ENCODE measurements at regions not wholly inside any gene's neighbourhood (a gene's known extent, or its start where the extent isn't known, plus 50 kb on each side); places are given as distances from the start of the nearest gene placed in this dataset.
"Not testable (repeated sequence)": the region's sequence is repeated elsewhere in the genome, so short reads cannot be mapped to it uniquely, and the experiment has no call there.

DNA sequence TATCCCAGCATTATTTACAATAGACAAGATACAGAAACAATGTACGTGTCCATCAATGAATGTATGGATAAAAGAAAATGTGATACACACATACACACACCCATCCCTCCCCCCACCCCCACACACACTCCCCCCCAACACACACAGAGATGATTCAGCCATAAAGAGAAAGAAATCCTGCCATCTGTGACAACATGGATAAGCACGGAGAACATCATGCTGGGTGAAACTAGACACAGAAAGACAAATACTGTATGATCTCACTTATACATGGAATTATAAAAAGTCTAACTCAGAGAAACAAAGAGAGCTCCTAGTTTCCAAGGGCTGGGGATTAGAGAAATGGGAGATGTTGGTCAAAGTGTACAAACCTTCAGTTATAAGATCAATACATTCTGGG, 104.8 kb upstream of the LY86 start:
- DNase-seq: no peak

DNA sequence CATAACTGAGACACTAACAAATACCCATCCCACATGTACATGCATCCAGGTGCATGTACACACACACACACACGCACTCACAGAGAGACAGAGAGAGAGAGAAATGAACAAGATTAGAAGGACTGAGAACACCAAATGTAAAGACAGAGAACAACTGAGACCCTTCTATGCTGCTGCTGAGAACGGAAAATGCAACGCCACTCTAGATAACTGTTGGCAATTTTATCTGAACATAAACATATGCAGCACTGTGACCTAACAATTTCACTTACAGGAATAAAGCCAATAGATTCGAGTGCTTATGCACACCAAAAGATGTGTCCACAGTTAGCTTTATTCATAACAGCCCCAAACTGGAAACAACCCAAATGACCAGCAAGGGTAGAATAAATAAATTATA, 103.8 kb upstream of the LY86 start:
- DNase-seq: no peak

DNA sequence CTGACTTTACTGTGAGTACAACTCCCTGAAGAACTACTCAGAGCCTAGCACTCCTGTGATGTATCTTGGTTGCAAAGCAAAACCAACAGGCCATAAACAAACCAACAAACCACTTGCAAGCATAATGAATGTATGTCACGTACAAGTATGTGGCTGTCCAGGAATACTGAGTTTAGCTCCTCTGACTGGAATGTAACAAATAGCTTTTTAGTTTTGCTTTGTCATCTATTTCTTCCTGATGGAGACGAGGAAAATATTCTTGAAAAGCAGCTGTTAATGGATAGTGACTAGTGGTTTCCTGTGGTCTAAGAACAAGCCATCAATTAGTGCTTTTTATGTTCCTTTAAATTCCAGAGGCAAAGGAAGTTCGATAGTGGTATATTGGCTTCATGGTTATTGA, 101.9 kb upstream of the LY86 start:
- DNase-seq: no peak

DNA sequence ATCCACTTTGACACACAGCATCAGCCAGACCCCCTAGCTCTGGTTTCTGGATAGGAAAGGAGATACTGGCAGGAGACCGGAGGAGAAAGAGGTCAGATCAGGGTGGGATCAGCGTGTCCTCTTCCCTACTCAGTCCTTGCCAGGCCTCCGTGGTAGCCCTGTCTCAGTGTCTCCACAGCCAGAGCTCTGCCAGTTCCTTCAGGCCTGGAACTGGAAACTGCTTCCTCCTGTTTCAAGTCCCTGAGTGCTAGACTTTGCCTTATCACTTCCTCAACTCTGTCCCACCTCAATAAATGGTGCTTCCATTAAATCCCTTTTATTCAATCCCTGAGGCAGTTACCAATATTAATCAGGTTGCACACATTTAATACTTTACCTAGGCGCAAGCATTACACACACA, 96.8 kb upstream of the LY86 start:
- no peak for DNase-seq

DNA sequence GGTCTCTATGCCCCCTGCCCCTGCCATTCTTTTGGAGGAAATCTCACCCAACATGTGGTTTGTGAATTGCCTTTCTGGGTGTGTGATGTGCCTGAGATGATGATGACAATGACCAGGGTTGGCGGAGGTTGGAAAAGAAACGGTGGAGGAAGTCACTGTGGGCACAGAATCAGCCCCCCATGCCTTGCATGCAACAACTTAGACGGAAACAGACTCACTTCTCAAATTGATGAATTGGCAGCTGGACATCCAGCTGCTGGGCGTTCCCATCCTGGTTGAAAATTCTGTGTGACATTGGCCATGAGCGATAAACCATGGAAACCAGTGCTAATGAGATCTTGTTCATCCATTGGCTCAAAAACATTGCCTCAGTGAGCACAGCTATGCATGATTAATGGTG, 95.8 kb upstream of the LY86 start:
- DNase-seq: no peak

DNA sequence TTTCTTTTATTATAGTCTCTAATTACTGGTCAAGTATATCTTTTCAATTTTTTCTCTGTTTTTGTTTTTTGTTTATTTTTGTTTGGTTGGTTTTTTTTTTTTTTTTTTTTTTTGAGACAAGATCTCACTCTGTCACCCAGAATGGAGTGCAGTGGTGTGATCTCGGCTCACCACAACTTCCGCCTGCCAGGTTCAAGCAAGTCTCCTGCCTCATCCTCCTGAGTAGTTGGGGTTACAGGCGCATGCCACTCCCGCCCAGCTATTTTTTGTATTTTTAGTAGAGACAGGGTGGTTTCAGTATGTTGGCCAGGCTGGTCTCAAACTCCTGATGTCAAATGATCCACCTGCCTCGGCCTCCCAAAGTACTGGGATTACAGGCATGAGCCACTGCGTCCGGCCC, 94.4 kb upstream of the LY86 start:
- DNase-seq: not testable (repeated sequence)

DNA sequence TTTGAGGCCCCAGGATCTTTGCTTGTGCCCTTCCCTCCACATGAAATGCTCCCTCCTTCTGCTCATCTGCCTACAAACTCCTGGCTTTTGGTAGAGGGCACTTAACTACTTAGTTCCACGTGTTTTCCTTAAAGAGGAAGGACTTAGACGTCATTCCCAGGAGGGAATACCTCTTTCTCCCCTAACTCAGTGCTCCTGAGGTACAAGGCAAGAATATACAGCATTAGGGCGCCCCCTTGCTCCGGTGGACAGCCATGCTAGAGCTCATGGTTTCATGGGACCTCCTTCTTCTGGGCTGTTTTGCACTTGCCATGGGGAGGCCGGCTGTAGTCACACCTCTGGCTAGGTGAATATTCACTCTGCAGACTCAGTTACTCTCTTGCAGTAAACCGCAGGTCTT, 93.8 kb upstream of the LY86 start:
- no peak for DNase-seq

DNA sequence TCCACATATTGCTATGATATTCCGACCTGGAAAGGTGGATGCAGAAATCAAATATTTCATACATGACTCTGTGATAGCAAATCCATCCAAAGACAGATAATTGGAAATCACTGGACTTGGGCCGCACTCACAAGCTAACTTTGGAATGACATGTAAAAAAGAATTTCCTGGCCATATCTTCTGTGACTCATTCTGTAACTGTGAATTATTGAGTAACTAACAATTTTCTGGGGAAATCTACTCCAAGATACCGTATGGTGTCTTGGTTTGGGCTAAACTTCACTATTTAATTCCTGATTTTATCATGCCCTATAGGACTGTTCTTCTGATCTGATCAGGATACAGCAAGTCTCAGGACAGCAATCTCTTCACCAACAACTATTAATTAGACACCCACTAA, 92.7 kb upstream of the LY86 start:
- DNase-seq: no peak

DNA sequence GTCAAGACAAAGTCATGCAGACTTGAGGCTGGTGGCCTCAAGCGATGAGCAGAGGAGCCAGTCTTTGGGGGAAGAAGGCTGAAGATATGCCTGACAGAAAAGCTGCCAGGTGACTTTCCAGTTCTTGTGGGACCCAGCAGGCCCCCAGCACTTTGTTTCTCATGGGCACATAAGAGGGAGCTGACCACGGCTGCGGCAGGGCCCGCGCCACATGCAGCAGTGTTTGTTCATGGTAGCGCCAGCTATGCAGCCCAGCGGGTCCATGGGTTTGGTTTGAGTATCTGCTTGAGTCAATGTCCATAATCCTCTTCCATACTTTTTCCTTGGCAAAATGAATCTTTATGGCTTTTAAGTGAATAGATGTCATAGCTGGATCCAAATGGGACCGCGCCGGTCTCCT, 91.0 kb upstream of the LY86 start:
- no peak for DNase-seq

DNA sequence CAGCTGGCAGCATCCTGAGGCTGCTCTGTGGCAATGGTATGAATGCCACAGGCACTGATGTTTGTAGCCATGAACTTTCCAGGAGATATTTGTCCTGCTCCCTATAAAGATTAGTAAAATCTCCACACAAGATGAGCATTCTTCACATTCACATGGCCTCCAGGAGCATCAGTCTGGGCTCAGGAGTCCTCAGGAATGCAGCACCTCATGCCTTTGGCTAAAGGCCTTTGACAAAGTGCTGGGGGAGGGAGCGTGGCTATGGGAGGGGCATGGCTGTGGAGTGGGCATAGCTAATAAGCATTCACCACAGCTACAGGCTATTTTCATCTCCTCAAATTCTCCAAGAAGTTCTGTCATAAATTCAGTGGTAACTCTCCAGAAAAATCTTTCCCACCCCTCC, 90.5 kb upstream of the LY86 start:
- DNase-seq: no peak

DNA sequence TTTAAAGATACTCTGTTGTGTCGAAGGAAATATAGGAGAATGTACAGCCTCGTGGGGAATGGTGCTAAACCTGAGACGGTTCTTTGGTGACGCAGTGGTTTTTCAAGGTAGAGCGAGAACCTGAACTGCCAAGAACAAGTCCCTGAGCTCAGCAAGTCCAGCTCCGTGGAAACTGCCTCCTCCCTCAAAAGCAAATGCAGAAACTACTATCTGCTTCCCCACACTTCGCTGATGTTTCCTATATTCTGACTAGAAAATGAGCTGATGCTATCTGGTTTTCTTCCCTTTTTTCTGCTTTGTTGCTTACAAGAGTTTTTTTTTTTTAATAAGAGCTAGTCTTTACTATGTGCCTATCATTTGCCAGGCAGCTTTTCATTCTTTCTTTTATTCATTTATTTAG, 85.3 kb upstream of the LY86 start:
- no peak for DNase-seq

DNA sequence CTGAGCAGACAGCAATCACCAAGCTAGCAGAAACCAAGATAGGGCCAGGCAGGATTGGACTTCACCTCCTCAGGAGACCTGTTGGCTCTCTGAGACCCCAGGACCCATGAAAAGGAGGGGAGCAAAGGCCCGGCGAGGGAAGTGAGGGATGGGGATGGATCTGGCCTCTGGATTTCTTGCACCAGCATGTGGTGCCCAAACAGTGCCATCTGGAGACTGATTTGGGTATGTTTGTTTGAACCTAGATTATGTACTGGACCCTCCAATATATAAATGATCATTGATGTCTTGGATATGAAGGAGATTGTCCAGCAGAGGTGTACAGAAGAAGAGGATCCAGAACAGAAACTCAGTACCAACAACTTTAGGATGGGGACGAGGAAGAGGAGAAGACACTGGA, 83.4 kb upstream of the LY86 start:
- no peak for DNase-seq

DNA sequence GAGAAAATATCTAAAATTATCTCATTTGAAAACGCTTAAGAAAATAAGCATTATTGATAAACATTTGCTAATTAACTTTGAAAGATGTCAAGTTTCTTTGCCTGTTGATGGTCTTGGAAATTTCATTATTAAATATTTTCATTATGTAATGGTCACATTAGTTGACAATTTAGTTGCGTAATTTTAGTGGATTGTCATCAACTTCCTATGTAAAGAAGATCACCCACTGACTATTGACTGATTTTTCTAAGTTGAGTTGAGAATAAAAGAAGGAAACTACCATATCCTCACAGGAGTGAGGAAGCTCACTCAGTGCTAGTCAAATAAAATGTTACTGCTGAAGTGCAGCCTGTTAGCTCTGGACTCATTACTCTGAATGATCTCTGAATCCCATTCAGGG, 79.9 kb upstream of the LY86 start:
- no peak for DNase-seq

DNA sequence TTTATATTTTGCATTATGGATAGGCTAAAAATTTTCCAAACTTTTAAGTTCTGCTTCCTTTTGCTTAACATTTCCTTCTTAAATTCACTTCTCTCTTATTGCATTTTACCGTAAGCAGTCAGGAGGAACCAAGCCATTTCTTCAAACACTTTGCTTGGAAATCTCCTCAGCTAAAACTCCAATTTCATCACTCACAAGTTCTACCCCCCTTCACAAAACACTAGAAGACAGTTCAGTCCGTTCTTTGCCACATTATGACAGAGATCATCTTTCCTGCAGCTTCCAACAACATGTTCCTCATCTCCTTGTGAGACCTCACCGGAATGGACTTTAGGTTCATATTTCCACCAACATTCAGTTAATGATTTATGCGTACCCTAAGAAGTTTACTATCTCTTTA, 79.2 kb upstream of the LY86 start:
- no peak for DNase-seq

DNA sequence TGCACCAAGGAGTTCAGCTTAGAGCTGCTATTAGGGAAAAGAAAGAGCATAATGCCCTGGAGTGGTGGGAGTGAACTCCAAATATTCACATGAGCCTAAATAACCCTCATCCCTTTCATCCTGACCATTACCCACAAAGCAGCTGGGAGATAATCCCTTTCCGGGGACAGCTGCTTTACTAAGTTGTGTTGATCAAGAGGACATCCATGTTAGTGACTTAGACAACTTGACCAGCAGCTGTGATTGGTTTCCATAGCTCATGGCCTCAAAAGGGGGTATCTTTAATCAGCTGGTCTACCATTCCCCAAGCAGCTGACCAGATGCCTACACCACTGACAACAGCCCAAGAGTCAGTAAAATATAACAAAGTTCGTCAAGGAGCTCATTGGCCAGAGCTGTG, 75.8 kb upstream of the LY86 start:
- no peak for DNase-seq

DNA sequence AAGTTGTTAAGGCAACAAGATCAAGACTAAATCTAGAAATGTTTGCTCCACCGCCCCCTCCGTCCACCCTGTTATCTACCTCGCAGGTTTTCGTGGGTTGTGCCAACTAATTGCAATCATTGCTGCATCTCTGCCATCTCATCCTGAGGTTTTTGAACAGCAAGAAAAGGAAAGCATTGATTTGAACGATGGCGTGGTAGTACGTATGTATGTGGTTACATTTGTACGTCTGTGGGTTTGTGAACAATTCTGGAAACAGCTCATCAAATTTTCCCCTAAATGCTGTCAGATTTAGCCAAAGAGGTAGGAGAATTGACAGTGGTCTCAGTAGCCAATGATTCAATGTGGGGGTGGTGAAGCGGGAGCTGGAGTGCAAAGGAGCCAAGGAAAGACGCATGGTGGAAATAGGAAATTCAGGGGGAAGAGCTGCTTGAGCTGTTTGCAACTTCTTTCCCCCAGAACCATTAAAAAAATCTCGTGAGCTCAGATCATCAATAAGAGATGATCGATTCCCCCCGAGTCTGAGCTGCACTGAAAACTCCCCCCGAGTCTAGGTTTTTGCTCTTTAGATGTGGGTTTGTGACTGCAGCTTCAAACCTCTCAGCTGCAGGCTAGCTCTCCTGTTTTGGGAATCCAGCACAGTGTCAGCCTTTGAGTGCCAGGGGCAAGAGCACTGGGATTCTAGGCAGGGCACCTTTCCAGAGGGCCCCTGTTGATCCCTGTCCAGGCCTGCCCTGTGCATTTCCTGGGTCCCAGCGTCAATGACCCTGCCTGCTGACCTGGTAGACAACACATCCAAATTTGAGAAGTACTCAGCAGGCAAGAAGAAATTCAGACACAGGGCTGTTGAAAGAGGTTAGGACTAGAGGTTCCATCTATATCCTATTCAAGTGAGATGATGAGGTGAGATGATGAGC, 72.6 kb upstream of the LY86 start:
- no peak for DNase-seq

DNA sequence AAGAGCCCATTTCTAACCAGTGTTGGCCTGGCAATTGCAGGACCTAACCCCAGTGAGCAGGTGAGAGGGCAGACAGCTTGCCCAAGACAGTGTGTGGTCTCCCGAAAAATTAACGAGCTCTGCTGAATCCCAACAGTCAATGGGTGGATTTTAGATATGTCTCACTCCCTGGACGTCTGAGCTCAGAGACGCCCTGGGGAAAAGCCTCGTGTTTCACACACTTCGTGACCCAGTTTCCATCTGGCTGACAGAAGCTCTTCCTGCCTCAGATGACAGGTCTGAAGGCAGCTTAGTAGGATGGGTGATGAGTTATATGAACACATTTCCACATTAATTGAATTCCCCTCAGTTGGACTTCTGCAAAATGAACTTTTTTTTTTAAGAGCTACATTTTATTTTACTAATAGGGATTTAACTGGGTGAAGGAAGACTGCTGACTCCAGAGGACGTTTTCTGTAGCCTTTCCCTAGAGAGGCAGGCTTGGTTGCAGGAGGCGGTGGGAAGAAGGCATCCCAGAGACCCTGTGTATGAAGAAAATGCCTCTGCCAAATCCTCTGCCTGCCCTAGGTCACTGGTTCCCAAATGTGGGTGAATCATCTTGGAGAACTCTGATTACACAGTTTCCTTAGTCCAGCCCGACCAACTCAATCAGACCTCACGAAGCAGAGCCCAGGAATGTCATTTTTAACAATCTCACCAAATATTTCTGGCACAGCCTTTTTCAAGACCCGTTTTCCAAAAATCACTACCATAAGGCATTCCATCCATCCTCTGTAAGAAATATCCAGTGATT, 71.7 kb upstream of the LY86 start:
- no peak for DNase-seq

DNA sequence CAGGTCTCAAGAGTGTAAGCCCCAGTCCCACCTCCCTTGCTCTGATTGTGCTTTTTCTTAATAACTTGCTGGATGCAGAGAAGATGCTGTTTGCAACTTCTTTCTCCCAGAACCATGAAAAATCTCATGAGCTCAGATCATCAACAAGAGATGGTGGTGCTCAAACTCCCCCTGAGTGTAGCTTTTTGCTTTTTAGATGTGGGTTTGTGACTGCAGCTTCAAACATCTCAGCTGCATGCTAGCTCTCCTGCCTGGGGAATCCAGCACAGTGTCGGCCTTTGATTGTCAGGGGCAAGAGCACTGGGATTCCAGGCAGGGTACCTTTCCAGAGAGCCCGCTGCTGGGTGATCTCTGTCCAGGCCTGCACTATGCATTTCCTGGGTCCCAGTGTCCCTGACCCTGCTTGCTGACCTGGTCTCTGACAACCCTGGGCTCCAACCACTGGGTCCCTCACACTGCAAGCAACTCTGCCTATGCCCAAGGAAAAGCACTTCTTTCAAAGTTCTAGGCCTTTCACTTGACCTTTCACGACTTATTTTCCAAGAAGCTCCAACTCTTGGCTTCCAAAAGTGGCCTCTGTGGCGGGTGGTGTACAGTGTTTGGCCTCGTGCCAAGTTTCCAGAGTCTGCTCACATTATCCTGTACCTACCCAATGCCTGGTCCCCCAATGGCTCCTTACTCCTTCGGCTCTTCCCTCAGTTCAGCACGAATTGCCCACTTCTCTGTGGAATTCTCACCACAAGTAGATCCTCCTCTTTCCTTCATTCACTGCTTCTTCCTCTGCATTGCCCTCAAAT, 69.7 kb upstream of the LY86 start:
- DNase-seq: no peak

DNA sequence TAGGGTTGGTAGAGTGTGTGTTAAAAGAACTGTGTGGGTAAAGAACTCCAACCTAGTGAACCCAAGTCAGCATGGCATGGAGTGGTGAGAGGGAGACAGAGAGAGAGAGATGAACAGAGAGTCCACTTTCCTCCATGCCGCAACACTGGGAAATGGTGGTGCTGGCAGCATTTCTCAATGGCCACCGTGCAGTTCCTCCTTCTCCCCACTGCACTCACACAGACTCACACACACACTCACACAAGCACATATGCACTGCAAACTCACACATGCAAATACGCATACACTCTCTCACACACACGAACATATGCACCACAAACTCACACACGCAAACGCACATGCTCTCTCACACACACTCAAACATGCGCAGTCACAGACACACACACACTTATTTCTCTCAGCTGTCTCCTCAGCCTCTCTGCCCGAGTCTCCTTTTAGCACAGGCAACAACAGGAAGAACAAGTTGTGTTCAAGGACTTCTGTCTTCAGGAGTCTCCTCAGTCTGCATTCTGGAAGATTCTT, 66.5 kb upstream of the LY86 start:
- DNase-seq: no peak

DNA sequence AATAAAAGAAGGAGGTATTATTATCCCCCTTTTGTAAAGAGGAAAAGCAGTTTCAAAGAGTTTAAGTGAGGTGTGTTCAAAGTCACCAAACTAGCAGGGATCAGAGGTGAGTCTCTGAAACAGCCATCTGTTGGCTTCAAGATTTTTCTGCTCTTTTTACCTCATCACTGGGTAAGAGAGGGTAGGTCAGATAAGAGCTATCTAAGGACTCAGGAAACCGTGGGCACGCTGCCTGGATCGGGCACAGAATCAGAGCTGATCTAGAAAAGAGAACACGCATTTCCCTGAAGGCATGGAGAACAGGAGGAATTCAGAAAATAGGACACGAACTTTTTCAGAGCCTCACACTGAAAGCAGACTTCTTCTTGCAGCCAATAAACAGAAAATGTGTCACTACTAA, 65.8 kb upstream of the LY86 start:
- no peak for DNase-seq

DNA sequence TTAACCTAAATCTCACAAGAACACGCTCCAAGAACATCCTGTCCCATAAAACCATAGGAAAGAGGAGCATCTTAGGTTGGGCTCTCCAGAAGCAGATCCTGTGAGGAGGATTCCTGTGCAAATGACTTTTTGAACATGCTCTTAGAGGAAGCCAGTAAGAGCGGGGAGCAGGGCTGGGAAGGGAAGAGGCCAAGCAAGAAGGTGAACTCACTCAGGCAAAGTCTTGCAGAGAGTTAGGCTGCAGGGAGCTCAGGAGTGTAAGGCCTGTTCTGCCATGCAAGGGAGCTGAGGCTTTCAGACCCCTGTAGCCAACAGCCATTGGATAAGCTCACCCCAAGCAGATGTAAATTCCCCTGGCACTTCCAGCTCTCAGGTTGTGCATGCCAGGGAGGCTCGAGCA, 63.6 kb upstream of the LY86 start:
- no peak for DNase-seq

DNA sequence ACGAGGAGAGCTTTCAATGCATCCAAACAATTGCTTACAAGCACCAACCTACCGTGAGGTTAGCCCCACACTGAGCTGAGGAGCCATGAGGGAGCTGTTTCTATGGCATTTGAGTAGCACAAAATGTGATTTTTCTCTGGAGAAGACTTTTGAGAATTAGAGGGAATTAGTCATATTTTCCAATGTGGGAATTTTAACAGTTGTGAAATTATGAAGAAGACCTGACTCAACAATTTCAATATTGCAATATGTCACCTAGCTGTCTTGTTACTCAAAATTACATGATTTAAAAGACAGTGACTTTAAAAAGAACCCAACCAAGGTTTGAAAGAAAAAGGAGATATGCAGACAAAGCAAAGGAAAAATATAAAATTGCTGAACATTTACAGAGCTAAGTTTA, 62.6 kb upstream of the LY86 start:
- no peak for DNase-seq

DNA sequence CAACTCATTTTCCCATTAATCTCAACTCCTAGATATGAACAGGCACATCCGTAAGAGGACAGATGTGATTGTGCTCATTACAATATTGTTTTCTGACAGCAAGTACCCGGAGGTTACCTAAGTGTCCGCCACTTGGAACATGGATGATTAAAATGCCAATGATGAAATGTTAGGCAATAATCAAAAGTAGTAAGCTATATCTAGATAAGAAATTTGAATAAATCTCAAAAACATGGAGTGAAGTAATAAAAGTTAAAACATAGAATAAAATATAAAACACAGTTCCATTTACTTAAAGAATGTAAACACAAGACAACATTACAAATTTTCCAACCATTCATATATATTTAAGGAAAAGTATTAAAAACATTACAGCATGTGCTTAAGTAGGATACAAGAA, 59.2 kb upstream of the LY86 start:
- no peak for DNase-seq
